GM21786 (cell line): ENCODE measurements at regions not wholly inside any gene's neighbourhood (a gene's known extent, or its start where the extent isn't known, plus 50 kb on each side); places are given as distances from the start of the nearest gene placed in this dataset.

Experiments used
- ATAC-seq: cut with Tn5 transposase; IDR thresholded peaks from one replicate; pipeline ENCODE4 v1.9.1; 2021; ENCODE audit not compliant: unreplicated experiment

DNA sequence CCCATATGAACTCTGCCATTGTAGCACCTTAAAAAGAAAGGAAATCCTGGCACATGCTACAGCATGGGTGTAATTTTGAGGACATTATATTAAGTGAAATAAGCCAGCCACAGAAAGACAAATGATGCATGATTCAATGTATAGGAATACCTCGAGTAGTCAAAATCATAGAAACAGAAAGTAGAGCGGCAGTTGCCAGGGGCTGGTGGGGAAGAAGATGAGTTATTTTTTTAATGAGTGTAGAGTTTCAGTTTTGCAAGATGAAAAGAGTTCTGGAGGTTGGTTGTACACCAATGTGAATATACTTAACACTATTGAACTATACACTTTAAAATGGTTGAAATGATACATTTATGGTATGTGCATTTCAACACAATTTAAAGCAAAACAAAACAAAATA, 133.0 kb downstream of the ZDHHC21 start:
- no peak for ATAC-seq

DNA sequence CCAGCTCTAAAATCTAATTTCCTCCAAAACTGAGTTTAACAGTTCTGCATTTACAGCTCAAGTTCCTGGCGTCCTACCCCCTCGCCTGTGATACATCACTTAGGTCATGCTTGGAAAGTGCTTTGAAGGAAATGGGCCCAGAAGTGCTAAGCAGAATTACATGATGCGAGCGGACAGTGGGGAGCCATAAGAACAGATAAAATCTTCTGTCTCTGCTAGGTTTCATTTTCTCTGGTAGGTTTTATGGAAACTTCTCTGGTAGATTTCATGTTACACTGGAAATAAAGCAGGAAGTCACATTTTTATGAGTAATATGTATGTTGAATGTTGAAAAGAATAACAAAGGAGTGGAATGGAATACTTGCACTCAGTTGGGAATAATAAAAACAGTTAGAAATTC, 138.3 kb downstream of the ZDHHC21 start:
- ATAC-seq, result no peak

DNA sequence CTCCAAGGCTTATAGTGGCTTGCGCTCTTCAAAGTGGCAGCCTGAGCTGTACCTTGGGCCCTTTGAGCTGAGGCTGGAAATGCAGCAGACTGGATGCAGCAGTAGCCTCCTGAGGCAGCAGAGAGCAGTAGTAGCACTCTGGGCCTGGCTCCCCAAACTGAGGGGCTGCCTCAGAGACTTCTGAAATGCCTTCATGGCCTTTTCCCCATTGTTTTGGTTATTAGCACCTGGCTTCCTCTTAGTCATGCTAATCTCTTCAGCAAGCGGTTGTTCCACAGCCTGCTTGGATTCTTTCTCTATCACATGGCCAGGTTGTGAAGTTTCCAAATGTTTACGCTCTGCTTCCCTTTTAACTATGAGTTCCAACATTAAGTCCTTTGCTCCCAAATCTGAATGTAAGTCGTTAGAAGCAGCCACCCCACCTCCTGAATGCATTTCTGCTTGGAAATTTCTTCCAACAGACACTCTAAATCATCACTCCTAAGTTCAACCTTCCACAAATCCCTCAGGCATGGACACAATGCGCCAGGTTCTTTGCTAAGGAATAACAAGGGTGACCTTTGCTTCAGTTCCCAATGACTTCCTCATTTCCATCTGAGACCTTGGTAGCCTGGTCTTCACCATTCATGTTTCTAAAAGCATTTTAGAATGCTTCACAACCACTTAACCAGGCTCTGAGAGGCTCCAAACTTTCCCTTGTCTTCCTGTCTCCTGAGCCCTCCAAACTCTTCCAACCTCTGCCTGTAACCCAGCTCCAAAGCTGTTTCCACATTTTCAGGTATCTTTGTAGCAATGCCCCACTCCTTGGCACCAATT, 145.8 kb downstream of the ZDHHC21 start:
- no peak for ATAC-seq

DNA sequence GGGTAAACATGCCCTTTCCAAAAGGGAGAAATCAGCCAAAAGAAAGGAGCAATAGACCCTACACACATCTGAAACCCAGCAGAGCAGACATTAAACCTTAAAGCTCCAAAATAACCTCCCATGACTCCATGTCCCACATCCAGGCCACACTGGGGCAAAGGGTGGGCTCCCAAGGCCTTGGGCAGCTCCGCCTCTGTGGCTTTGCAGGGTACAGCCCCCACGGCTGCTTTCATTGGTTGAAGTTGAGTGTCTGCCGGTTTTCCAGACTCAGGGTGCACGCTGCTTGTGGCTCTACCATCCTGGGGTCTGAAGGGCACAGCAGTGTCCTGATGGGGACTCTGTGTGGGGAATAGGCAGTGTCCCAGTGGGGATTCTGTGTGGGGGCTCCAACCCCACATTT, 146.5 kb downstream of the ZDHHC21 start:
- no peak for ATAC-seq

DNA sequence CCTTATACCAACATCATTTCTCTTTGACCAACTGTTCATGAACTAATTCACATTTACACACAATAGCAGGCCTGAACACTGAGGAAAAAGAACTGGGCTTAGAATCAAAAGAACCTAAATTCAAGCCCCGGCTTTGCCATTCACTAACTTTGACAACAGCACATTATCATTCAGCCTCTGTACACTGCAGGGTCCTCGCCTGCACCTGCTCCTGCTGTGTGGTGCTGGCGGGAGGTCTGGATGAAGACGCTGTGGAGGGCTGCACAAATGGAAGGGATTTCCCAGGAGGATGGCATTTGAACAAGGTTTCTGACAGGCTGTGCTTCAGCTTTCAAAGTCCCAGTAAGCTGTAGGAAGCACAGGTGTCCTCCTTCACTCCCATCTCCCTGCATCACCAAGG, 151.2 kb downstream of the ZDHHC21 start:
- no peak for ATAC-seq

DNA sequence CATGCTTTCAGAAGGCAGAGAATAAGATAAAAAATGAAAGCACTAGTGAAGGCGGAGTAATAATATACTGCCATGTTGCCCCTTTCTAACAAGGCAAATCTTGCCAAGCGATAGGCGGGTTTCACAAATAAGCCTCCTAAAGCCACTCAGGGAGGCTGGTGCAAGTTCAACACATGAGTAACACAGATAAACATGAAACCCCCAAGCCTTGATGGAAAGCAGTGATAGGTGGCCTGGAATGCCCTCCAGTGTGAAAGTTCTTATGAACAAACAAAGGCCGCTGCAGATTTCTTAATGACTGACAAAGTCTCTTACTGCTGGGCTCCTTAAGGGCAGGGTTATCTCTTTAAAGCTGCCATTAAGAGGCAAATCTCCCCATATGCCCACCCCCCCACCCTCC, 154.7 kb downstream of the ZDHHC21 start:
- no peak for ATAC-seq

DNA sequence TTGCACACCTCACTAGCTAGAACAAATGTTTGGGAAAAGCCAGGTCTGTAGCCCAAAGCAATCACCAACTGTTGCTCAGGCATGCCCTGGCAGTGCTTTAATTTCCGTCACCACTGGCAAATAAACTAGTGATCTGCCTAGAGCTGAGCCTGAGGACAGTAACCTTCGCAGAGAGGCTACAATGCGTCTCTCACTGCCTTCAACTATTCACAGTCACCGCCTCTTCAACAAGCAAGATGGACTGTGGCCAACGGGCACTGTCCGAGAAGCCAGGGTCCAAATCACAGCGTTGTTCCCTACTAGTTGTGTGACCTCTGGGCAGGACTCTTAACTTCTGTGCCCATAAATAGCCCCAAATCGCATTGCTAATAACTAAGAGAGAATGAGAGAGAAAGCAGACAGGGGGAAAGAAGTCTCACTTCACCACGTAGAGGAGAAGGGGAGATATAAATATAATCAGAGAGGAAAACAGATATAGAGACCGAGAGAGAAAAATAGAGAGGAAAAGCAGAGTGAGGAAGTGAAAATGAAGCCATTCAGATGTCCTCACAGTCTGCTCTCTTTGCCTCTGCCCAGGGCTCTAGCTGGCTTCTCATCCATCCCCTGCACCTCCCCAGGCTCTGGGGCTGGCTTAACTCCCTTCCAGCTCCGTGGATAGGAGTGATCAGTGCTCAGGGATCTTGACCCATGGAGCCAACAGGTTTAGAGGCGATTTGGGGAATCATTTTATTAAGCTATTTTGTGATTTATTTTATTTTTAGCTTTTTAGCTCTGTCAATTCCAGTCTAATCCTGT, 157.9 kb downstream of the ZDHHC21 start:
- no peak for ATAC-seq

DNA sequence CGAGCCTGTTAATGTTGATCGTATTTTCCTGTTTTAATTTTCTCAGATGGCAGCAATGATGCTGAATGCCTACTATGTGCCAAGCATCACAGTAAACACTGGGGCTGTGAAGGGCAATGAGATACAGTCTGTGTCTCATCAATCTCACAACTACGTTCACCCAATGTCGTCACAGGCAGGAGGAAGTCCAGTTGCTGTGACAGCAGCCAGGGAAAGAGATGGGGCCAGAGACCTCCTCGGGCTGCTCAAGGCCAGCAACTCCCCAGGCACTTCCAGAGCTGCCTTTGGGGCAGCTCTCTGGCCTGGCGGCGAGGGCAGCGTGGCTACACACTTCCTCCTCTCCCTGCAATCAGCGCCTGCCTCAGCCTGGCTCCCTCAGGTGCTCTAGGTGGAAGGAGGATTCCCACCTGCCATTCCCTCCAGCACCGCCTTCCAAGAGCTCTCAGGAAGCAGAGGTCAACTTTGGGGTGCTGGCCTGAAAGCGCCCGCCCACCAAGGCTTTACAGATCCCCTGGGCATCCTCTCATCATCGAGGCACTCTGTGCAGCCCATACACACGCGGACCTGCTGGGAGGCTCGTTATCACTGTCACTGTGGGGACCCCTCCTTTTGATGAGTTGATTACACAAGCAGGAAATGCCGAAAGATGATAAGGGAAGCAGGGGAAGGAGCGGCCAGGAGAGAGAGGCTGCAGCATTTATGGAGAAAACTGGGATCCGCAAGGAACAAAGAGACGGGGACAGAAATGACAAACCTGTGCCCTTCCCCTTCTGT, 159.2 kb downstream of the ZDHHC21 start:
- ATAC-seq, result no peak

DNA sequence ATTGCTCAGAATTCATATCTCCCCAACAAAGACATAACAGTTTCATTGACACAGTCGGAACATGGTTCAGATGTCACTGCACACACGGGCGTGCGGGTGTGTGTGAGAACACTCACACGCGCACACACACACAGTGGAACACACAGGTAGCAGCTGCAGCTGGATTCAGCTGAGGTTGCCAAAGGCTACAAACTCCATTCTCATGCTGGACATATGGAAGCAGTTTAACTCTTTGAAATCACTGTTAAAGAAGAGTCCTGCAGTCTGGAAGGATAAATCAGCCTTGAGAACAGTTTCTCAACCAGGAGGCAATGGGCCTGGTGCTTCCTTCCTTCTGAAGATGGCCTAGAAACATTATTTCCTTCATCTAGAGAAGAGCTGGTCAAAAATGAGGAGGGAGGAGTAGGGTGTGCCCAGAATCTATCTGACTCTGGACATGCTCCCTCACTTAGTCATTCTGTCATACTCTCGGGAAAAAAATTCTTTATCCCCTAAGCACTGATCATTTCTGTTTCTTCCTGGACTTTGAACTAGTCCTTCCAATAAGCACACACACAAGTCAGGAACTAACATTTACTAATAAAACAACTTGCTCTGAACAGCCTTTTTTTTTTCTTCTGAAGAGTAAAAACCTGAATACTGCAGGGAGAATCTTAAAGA, 160.6 kb downstream of the ZDHHC21 start:
- ATAC-seq, result no peak

DNA sequence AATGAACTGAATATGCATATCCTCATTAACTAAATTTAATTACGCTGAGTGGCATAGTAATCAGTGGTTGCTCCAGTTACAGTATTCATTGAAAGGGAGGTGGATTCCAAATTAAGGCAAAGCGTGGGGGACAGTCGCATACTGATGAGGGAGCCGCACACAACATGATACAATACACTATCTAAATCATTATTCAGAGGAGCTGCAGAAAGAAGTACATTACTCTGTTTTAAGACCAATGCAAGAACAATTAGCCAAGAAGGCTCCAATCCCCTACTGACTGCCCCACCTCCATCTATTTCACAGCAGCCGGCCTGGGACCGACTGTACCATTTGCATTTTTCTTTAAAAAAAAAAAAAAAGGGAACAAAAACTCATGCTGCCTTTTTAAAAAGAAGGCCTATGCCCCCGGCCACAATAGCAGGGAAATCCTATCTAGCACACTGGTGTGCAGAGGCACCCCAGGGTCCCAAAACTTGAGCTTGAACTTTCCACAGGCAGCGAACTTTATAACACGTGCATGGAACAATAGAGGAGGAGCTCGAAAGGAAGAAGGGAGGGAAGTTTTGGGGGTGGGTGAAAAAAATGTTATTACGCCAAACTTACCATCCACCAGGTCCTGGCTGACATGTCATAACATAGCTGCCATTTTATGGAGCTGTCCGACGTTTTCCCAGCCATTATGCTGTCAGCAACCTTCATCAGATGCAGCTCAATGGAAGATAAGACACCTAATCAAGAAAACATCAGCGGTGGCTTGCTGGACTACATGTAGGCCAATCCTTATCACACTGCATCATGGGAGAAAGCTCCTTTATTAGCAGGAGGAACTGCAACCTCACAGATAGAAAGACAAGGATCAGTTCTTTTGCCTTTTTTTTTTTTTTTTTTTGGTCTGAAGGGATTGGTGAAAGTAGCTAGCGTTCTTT, 161.6 kb downstream of the ZDHHC21 start:
- ATAC-seq, result no peak

DNA sequence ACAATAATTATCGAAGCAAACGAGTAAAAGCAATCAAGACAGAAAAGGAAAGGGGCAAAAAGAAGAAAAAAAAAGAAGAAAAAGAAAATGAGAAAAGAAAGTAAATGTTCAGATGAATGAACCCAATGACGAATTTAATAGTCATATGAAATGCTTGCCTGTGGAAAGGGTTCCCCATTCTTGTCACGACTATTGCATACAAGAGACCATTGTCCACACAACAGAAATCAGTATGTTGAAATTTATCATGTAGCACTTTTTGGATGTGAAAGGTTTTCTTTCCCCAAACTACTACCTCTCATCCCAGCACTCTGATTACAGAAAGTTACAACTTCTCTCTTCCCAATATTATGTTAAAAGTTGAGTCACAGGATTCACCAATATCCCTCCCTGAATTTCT, 162.4 kb downstream of the ZDHHC21 start:
- no peak for ATAC-seq

DNA sequence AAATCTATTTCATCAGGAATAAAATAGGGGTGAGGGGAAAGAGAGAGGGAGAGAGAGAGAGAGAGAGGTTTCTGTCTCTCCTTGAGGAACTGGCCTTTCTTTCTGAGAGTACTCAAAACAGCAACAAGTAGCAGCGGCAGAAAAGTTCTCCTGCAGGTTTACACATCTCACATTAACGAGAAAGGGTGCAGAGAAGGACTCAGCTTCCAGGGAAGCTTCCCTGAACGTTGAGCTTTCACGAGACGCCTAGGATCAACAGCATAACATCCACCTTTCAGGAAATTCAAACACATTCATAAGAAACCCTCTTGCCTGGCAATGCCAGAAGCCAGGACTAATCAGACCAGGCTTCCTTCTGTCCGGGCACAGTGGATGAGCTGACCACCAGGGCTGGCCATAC, 162.9 kb downstream of the ZDHHC21 start:
- no peak for ATAC-seq

DNA sequence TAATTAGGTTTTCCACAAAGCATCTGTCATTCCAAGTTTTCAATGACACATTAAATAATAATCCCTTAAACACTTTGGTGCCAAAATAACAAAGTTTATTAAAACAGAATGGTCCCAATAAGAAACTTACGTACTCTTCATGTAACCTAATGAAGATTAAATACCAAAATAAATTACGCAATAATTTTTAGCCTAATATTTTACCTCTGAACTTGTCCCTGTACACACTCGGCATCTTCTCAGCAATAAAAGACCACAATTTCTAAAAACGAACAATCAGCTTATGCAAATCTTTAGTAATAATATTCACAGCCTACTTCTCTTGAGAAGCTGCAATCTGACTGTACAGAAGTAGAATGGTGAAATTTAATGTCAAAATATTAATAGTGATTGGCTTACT, 163.6 kb downstream of the ZDHHC21 start:
- ATAC-seq, result no peak

DNA sequence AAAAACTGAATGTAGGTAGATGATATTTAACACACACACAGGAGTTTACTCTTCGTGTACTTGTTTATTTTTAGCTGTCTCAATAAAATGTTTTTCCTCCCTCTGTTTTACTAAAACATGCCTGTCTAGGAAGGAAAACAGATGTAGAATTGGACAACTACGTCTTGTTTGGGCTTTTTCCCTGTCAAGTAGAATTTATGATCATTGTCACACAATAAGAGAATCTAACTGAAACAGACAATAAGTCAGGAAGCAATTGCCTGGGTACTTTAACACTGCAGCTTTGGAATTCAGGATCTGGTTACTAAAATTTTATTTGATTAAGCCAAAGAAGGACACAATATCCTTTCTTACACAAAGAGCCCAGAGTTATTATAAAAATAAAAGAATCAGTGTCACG, 164.2 kb downstream of the ZDHHC21 start:
- no peak for ATAC-seq

DNA sequence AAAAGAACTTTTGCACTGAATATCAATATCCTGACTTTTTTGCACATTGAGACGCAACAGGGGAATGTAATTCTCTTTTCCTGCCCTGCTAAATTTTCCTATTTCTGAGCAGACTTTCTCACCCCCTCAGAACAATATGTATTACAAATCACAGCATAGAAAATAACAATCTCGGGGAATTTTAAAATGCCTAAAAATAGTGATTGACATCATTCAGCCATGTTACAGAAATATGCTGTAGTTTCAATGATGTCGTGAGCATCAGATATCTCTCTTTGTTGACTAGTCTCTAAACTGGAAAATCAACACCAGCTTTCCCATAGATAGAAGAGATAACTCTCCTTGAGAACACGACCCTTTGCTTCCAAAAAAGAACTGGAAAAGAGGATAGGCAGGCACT, 166.7 kb downstream of the ZDHHC21 start:
- ATAC-seq, result no peak

DNA sequence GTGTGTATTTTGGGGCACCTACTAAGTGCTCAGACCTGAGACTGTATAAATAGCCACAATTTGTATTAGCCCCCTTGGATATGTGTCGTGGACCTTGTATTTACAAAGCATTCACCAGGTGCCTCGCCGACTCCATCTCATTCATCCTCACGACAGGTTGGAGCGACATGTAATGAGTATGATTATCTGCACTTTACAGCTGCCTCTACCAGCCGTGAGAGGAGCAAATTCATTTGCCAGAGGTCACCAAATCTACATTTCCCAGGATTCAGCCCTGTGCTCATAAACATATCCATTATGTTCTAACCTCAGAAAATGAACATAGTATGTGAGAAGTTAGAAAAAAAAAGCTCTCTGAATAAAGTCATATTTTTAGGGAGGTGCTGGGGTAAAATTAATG, 167.4 kb downstream of the ZDHHC21 start:
- no peak for ATAC-seq

DNA sequence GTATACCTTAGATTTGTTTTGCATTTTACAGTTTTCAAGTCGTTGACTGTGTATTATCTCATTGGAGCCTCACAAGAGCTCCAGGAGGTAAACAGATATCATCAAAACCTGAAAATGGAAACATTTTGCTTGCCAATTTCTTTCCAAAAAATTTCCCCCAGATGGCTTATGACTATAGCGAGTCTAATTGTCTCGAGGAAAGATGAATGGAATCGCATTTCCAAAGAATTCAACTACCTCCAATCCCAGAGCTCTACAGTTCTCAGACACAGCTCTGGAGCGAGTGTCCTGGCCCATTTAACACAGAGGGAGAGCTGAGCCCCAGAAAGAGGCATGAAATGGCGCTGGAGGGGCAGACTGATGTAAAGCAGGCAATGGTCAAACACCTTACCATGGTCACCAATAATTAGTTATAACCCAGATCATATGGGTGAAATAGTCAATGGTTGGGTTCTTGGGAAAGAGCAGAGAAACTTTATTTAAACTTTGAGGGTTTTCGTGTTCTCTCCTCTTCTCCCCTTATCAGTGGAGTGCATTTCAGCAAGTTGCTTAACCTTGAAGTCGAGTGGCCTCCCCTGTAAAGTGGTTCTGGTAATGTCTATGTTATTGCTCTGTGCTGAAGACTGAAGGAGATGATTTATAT, 168.2 kb downstream of the ZDHHC21 start:
- no peak for ATAC-seq

DNA sequence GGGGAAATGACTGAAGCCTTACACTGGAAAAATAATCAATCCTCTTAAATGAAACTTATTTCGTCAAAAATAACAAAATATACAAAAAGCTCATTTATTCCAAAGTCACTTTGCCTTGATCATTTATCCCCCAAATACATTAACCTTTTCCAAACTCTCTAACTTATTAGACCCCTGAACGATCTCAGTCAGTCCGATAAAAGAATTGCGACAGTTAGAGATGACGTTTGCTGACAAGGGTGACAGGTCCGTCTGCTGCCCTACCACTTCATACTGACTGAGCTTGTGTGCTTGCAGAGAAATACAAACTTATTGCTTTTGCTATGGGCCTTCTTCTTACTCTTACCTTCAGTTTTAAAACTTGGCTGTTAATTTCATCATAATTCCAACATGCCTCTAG, 169.7 kb downstream of the ZDHHC21 start:
- ATAC-seq, result no peak

DNA sequence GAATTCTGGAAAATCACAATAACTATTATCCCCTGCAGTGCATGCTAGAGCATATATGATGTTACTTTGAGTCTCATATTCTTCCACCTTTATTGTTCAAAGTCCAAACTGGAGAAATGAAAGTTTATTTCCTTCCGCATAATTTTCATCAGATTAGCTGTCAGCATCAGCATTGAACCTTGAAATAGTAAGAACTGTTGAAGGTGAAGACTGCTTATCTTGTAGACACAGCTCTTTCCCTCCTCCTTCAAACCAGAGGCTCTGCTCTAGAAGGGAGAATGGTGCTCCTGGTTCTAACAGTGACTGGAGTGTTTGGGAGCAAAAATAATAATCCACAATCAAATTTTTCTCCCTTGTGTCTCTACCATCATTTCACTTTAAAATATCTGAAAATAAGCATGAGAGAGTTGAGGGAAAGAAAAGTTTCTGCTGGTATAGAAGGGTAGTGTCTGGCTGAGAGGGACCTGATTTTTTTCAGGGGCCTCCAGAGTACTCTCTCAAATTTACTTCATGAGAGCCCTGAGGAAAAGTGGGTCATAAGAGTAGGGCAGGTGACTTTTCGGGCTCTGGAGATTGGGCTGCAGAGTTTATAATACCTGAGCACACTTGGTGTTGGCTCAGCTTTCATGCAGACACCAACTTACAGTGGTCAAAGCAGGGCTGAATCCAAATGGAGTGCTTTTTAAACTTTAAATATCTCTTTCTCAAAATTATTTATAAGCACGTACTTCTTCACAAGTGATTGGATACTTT, 170.4 kb downstream of the ZDHHC21 start:
- ATAC-seq, result no peak
